NCI-H2107 treated with DMSO at 0.1 percent for 48 hours (cell line): ENCODE measurements at regions not wholly inside any gene's neighbourhood (a gene's known extent, or its start where the extent isn't known, plus 50 kb on each side); places are given as distances from the start of the nearest gene placed in this dataset.

Experiments used
- DNase-seq: peaks from one replicate; lab custom pipeline; 2025; ENCODE audit not compliant: unreplicated experiment; lab: John Stamatoyannopoulos, UW

DNA sequence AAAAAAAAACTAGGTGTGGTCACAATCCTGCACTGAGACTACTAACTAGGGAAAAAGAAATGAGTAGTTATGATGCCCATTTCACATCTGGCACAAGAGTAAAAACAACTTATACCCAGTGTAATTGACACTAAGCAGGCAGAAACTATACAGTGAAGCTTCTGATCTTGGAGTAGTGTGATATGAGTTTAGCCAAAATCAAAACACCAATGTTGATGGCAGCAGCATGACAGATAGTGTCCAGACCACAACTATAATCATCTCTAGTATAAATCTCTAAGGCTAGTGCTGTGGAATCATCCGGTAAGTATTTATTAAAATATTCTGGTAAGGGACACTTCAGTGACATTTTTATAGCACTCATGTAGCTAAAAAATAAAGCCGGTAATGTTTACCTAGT is 108.5 kb upstream of the EPHA6 start:
- DNase-seq = no peak

- DNase-seq = no peak
Measured at GRCh38 chr3:96706509-96706908, 107.9 kb upstream of the EPHA6 start.

- DNase-seq = no peak
Measured at GRCh38 chr3:96711816-96712215, 102.6 kb upstream of the EPHA6 start.

GRCh38 chr3:96712792-96713191 is 101.6 kb upstream of the EPHA6 start:
- DNase-seq = no peak

GRCh38 chr3:96719921-96720320 is 94.5 kb upstream of the EPHA6 start:
- no peak for DNase-seq

DNA sequence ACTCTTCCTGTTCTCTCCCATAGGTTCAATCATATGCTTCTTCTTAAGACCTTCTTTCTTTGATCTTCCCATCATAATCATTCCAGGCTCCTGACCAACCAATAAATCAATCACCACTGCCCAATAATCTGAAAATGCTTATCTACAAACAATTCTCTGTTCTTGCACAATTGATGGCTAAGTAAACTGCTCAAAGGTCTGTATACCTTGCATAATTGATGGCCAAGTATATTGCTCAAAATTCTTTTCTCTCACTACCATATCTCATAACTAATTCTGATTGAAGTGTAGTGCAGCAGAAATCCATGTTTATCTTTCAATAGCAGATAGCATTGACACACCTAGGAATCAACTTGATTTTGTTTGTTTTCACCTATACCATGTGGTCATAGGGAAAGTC is 83.4 kb upstream of the EPHA6 start:
- DNase-seq = no peak

GRCh38 chr3:96734273-96735009 is 80.0 kb upstream of the EPHA6 start:
- no peak for DNase-seq

DNA sequence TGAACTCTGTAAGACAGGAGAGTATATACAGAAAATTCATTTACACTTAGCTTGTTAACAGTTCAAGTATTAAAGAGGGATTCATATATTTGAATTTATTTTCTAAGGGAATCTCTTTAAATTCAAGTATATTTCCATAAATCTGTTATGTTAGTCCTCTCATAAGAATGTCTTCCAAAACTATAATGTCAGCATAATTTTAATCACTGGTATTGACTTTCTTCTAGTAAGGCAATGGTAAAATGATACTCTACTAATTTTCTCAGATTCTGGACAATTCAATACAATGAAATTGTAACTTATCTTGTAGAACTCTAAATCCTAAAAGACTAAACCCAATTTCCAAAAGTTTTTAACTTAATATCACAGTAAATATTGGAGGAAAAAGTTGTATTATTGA is 66.3 kb upstream of the EPHA6 start:
- no peak for DNase-seq

DNA sequence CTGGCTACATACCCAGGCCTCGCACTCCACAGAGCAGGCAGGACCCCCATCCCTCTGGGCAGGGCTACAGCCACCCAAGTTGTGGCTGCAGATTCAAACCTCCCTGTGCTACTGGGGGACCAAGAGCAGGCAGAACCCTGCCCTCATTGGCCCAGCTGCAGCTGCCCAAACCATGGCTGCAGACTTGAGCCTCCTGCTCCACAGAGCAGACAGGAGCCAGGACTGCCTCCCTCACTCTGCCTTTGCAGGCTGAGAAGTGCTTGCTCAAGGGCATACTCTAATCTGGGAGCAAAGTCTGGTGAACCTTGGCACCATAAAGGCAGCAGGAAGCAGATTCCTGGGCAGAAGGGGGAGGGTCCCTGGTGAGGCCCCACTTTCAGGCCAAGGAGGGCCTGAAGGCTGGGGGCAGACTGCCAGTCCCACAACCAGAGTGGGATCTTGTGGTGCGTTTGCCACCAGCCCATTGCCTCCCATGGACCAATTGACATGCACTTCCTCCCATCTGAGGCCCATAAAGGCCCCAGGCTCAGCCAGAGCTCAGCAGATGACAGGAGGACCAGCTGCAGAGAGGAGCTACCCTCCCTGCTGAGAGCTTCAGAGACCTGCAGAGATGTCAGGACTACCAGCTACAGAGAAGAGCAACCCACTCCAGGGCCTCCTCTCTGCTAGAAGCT is 64.2 kb upstream of the EPHA6 start:
- DNase-seq = no peak

- no peak for DNase-seq
Measured at GRCh38 chr3:96753124-96753523, 61.3 kb upstream of the EPHA6 start.

GRCh38 chr3:96754128-96754527 is 60.3 kb upstream of the EPHA6 start:
- DNase-seq = no peak

DNA sequence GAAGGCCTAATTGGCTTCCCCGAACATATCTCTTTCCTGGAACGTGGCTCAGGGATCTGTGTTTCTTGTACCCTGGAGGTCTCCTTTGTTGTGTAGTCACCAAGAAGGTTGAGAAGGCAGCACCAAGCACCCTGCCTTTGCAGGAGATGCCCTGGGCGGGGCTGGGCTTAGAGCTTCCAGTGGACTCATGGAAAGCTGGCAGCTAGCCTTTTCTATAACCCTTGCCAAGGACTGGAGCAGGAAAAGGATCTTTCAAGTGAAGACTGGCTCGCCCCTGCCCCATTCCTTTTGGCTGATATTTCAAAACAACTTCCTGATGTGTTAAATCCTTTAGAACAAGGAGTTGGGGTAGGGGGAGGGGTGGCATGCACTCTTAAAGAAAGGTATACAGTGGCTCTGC is 58.9 kb upstream of the EPHA6 start:
- no peak for DNase-seq

DNA sequence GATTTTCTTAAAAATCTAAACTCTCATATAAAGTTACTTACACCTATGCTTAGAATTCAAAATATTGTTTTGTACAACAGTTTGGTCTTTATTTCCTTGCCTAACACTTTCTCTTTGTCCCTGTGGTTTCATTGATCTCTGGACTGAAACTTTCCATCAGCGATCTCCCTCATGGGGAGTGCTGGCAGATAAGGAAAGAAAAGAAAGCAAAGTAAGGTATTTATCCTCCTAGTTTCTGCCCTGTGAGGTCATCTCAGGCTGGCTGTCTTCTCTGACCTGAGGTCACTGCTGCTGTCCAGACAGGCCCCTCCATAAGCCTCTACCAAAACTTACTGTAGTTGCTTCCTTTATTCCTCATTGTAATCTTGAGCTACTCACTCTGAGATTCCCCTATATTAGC is 57.9 kb upstream of the EPHA6 start:
- no peak for DNase-seq

DNA sequence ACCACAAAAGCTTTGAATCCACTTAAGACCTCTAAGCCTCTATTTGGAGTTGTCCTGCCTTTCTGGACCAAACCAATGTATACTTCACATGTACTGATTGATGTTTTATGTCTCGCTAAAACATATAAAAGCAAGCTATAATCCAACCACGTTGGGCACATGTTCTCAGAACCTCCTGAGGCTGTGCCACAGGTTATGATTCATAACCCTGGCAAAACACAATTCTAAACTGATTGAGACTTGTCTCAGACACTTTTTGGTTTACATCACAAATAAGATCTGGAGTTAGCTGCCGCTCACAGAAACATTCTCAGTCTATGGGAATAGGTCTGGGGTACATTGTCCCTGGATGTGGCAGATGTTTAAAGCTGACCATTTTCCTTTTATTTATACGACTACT is 53.4 kb upstream of the EPHA6 start:
- no peak for DNase-seq
